Activated CD4-positive, CD25-positive, alpha-beta regulatory T cell (primary cell): ENCODE measurements at regions not wholly inside any gene's neighbourhood (a gene's known extent, or its start where the extent isn't known, plus 50 kb on each side); places are given as distances from the start of the nearest gene placed in this dataset.
"Not testable (repeated sequence)": the region's sequence is repeated elsewhere in the genome, so short reads cannot be mapped to it uniquely, and the experiment has no call there.

Source experiments
- DNase-seq, 4 experiments: peaks; one replicate each; lab custom pipeline; 2025; lab: John Stamatoyannopoulos, UW

- DNase-seq: no peak
These were observed 442.4 kb downstream of the CD83 start for GRCh38 chr6:14559746-14560536.

DNA sequence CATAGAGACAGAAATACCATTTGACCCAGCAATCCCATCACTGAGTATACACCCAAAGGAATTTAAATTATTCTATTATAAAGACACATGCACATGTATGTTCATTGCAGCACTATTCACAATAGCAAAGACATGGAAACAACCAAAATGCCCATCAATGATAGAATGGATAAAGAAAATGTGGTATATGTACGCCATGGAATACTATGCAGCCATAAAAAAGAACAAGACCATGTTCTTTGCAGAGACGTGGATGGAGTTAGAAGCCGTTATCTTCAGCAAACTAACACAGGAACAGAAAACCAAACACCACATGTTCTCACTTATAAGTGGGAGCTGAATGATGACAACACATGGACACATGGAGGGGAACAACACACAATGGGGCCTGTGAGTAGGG is 444.0 kb downstream of the CD83 start:
- DNase-seq: not testable (repeated sequence)

DNA sequence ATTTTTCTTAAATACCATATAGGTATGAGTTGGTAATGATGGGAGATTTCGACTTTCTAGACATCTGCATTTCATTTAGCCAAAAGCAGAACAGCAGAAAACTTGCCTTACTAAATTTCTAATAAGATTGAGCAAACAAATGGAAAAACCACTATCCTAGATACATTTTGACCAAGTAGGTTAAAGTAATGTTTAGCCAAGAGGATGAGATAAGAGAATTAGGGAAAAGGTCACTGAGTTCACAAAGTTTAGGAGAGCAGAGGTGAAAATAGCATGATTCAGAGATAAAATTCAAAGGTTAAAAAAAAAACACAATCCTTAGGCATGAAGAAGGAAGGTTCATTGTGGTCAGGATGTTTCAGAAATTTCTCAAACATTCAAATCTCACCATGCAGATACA is 450.3 kb downstream of the CD83 start:
- DNase-seq: no peak

DNA sequence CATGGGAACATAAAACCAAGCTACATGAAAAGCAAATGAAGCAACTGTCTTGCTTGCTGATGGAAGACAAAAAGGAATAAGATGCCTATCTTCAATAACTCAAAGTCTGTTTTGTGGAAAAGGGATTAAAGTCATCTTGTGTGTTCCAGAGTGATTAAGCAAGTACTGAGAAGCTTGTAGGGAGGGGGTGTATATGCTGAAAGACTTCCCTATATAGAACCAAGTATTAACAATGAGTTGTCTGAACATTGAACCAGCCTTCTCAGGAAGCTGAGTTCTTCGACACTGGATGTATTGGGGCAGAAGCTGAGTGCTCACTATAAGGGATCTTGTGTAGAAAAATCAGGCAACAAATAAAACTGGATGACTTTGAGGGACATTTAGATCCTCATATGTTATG is 451.8 kb downstream of the CD83 start:
- no peak for DNase-seq

- DNase-seq: not testable (repeated sequence)
These were observed 452.3 kb downstream of the CD83 start for GRCh38 chr6:14569874-14570273.

DNA sequence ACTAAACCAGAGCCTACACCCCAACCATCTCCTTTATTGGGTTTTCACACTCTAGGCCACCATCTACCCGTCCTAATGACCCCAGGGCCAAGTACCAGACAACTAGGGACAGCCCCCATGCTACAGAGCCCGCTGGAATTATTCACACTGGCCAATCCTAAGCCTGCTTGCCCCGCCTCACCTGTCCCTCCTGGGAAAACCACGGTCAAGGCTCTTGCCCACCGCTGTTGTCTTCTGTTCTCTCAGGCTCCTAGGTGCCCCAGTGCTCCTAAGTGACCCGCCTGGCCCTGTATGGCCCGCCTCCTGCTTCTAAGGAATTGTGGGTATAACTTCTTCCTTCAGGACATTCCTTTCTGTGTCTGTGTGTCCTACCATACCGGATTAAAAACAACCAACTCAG is 453.4 kb downstream of the CD83 start:
- no peak for DNase-seq

GRCh38 chr6:14571746-14572145 is 454.2 kb downstream of the CD83 start:
- DNase-seq: no peak

DNA sequence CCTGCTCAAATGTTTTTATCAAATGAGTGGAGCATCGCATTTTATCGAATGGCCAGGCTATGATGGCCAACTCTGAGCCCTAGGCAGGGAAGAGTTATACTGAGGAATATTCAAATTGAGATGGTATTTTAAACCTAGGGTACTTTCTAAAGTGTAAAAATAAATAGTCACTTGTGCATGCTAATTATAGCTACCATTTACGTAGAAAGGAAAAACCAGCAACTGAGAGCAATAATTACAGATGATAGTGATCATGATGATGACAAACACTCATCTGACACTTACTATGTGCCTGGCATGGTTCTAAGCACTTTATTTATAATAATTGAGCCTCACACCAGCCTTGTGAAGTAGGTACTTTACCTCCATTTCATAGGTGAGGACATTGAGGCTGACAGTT is 455.7 kb downstream of the CD83 start:
- DNase-seq: no peak

DNA sequence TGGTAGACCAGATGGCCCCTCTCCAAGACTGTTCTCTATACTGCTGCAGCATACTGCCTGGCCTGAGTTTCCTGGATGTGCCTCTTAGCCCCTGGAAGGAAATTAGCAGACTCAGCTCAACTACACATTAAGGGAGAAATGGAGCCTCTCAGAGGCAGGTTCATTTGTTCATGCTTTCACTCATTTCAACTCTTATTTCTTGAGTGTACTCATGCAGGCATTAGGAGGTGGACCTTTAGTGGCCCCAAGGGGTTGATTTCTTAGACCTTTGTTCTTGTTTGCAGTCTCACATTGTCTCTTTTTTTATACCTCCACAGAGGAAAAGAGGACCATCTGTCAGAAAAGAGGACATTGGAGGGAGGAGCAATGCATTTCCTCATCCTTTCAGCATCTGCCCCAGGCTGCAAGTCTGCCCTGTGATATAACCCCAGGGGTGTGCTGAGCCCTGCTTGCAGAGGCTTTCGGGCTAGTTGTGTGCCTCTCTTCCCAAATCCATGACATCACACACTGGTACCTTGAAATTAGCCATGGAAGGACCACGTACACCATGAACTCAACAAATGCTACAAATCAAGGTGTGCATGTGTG is 456.2 kb downstream of the CD83 start:
- no peak for DNase-seq

DNA sequence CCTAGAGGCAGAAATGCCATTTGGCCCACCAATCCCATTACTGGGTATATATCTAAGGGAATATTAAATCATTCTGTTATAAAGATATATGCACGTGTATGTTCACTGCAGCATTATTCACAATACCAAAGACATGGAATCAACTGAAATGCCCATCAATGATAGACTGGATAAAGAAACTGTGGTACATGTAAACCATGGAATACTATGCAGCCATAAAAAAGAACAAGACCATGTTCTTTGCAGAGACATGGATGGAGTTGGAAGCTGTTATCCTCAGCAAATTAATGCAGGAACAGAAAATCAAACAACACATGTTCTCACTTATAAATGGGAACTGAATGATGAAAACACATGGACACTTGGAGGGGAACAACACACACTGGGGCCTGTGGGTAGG is 458.4 kb downstream of the CD83 start:
- no peak for DNase-seq

DNA sequence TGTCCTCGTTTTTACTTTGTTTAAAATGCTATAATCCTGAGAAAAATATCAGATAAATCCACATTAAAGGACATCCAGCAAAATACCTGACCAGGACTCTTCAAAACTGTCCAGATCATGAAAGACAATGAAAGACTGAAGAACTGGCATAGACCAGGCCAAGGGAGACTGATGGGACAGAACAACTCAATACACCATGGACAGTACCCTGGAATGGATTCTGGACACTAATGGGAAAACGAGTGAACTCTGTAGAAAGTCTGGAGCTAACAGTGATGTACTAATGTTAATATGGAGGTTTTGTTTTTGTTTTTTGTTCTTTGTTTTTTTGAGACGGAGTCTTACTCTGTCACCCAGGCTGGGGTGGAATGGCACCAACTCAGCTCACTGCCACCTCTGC is 461.4 kb downstream of the CD83 start:
- no peak for DNase-seq

DNA sequence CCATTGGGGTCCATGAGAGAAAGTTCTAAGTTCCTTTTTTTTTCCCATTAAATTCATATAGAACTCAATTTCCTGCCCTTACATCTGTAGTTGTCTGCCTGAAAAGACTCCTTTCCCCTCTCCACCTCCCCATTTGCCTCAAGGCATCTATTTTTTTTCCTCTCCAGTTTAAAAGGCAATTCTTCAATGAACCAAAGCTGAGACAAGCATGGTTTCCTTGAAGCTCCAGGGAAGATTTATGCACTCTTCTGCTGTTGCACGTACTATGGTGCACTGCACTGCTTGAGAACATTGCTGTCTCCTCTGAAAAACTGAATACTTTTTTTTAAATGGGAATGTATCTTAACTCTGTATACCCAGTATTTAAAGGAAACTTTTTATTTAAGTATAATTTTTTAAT is 465.2 kb downstream of the CD83 start:
- no peak for DNase-seq

GRCh38 chr6:14583826-14584225 is 466.3 kb downstream of the CD83 start:
- no peak for DNase-seq

GRCh38 chr6:14584450-14584849 is 466.9 kb downstream of the CD83 start:
- DNase-seq: no peak

DNA sequence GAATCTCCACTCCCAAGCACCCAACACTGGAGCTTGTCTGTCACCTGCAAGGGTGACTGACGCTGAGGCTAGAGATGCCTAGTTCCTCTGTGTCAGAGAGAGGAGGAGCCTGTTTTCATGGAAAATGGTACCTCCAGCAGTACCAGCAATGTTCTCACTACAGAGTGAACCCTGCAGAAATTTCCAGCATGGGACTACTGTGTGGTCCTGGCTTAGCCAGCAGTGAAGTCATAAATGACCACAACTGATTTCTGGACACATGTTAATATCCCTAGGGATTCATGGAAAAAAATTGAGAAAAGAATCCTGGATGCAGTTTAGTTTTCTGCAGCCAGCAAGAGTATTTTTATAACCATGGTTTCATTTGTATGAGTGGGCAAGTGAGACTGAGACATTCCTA is 468.1 kb downstream of the CD83 start:
- DNase-seq: no peak

- DNase-seq: no peak
These were observed 471.6 kb downstream of the CD83 start for GRCh38 chr6:14589175-14589574.

GRCh38 chr6:14590586-14590985 is 473.0 kb downstream of the CD83 start:
- DNase-seq: no peak

GRCh38 chr6:14591998-14592397 is 474.4 kb downstream of the CD83 start:
- no peak for DNase-seq

DNA sequence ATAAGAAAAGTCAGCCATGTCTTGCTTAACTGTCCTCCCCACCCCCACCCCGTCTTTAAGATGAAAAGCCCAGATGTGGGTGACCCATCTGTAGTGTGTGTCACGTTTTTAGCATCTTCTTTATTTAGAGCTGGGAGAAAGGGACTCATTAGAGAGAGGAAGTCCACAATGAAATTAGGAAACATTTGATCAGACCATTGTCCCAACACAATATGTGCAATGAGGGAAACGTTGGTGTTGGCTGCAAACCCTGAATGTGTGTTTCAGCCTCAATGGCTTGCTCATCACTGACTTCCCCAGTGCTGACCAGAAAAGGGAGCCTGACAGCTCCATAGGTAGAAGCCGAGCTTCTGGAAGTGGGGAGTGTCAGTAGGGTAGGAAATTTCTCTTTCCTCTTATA is 475.7 kb downstream of the CD83 start:
- no peak for DNase-seq

- no peak for DNase-seq
These were observed 478.2 kb downstream of the CD83 start for GRCh38 chr6:14595751-14596150.

DNA sequence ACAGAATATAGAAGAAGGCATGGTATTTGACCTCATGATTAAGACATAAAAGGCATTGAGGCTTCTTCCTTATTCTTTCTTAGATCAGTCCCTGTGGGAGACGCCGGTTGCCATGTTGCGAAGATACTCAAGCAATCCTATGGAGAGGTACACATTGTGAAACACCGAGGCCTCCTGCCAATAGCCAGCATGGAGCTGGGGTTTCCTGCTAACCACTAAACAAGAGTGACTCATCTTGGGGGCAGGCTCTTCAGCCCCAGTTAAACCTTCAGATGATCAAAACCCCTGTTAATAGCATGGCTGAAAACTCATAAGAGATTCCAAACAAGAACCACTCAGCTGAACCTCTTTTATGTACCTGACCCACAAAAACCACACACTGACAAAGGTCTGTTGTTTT is 478.8 kb downstream of the CD83 start:
- no peak for DNase-seq

DNA sequence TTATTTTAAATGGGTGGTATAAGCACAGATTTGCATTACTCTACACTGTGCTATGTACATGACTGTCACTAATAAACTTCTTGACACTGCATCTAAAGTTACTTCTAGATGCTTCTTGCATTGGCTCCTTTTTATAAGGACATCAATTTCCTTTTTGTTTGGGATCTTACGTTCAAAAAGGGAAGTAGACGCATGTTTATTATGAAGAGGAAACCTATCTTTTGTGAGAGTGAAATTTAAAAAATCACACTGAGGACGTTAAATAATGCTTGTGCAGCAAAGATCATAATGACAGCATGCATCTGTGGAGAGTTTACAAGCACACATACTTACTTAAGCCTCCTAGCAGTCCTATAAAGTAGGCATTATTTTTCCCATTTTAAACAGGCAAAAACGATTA is 479.5 kb downstream of the CD83 start:
- DNase-seq: no peak

GRCh38 chr6:14598017-14598864 is 480.7 kb downstream of the CD83 start:
- DNase-seq: no peak
